ENCODE measurements at regions not wholly inside any gene's neighbourhood (a gene's known extent, or its start where the extent isn't known, plus 50 kb on each side); places are given as distances from the start of the nearest gene placed in this dataset.

GRCh38 chr10:131418681-131419080 lies 107.2 kb upstream of the TCERG1L start:
- Mint-ChIP-seq H3K27ac (no peak overlapping the region), H3K4me3 (no peak overlapping the region)
- no peak for DNase-seq

GRCh38 chr10:131419797-131420196 lies 108.3 kb upstream of the TCERG1L start:
- Mint-ChIP-seq H3K27ac (no peak overlapping the region), H3K27me3 (no peaks in the 10 kb centered on the region), H3K4me1 (ENCODE audit: low read depth) (no peaks in the 10 kb centered on the region), H3K36me3 (ENCODE audit: low read depth) (no peaks in the 10 kb centered on the region), H3K4me3 (no peak overlapping the region), H3K9me3 (no peaks in the 10 kb centered on the region)
- DNase-seq: no peak

More at GRCh38 chr10:131418681-131419080, 107.2 kb upstream of the TCERG1L start:
- Mint-ChIP-seq H3K9me3 (no peaks in the 10 kb centered on the region), H3K27me3 (no peaks in the 10 kb centered on the region), H3K4me1 (ENCODE audit: low read depth) (no peaks in the 10 kb centered on the region), H3K36me3 (ENCODE audit: low read depth) (no peaks in the 10 kb centered on the region)

DNA sequence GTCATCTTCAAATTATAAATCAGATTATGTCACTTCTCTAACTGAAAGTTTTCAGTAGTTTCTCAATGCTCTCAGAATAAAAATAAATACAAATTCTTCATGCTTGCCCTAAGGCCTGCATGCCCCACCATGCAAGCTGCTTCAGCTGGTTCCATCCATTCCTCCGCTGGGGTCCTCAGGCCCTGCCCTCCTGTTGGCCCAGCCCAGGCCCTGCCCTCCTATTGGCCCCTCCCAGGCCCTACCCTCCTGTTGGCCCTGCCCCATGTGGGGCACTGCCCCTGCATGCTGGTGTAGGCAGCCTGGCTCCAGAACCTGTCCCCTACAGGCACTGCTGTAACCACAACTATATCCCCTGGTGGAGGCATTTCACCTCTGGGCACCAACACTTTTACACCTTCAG lies 109.3 kb upstream of the TCERG1L start:
- H3K9me3 Mint-ChIP-seq: no peaks in the 10 kb centered on the region
- H3K27ac Mint-ChIP-seq: no peak overlapping the region
- no peak for DNase-seq
- no peaks in the 10 kb centered on the region for H3K27me3 Mint-ChIP-seq
- H3K4me3 Mint-ChIP-seq: no peak overlapping the region
- no peaks in the 10 kb centered on the region for H3K4me1 Mint-ChIP-seq (ENCODE audit: low read depth)
- no peaks in the 10 kb centered on the region for H3K36me3 Mint-ChIP-seq (ENCODE audit: low read depth)

GRCh38 chr10:131421381-131421780 lies 109.9 kb upstream of the TCERG1L start:
- no peak overlapping the region for H3K27ac Mint-ChIP-seq
- no peaks in the 10 kb centered on the region for H3K36me3 Mint-ChIP-seq (ENCODE audit: low read depth)
- no peak overlapping the region for H3K4me3 Mint-ChIP-seq
- H3K9me3 Mint-ChIP-seq: no peaks in the 10 kb centered on the region
- no peaks in the 10 kb centered on the region for H3K4me1 Mint-ChIP-seq (ENCODE audit: low read depth)
- no peaks in the 10 kb centered on the region for H3K27me3 Mint-ChIP-seq
- DNase-seq: no peak

- Mint-ChIP-seq H3K27me3 (no peaks in the 10 kb centered on the region), H3K36me3 (ENCODE audit: low read depth) (no peaks in the 10 kb centered on the region), H3K4me1 (ENCODE audit: low read depth) (no peaks in the 10 kb centered on the region), H3K9me3 (no peaks in the 10 kb centered on the region), H3K4me3 (no peak overlapping the region), H3K27ac (no peak overlapping the region)
- no peak for DNase-seq
Measured at GRCh38 chr10:131422731-131423130, 111.2 kb upstream of the TCERG1L start.

GRCh38 chr10:131424053-131424452 lies 112.5 kb upstream of the TCERG1L start:
- no peaks in the 10 kb centered on the region for H3K36me3 Mint-ChIP-seq (ENCODE audit: low read depth)
- no peak overlapping the region for H3K4me3 Mint-ChIP-seq
- H3K27me3 Mint-ChIP-seq: peaks cover 2% of the 10 kb centered on the region
- no peaks in the 10 kb centered on the region for H3K9me3 Mint-ChIP-seq
- H3K4me1 Mint-ChIP-seq (ENCODE audit: low read depth): no peaks in the 10 kb centered on the region
- DNase-seq: no peak
- H3K27ac Mint-ChIP-seq: no peak overlapping the region

DNA sequence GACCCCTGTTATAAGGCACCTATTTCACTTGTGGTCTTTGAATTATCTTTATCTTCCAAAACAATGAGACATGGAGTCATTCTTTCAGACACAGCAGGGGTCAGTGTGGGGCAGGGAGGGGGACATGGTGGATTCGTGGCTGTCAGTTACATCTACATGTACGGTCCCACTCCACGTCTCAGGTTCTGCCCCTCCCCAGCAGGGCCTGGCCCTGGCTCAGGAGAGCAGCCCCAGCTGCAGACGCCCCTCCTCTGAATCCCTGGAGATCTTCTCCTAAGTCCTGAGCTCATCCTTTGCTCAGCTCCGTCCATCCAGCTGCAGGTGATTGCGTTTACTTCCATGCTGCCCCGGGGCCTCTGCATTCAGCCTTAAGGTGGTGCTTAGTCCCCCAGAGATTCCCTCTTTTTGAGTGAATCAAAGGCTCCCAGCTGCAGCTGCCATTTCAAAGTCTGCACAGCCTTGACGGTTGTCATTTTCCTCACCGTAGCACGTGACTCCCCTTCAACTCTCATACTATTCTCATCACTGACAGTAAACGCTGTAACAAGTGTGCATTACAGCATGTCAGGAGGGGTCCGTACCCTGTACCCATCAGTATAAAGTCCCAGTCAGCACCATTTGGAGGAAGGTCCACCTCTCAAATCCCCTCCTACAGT lies 113.4 kb upstream of the TCERG1L start:
- Mint-ChIP-seq H3K4me1 (ENCODE audit: low read depth) (no peaks in the 10 kb centered on the region), H3K9me3 (no peaks in the 10 kb centered on the region), H3K4me3 (no peak overlapping the region), H3K27me3 (peaks cover 2% of the 10 kb centered on the region), H3K36me3 (ENCODE audit: low read depth) (no peaks in the 10 kb centered on the region), H3K27ac (no peak overlapping the region)
- DNase-seq: no peak

- H3K27me3 Mint-ChIP-seq: peaks cover 2% of the 10 kb centered on the region
- H3K27ac Mint-ChIP-seq: no peak overlapping the region
- no peaks in the 10 kb centered on the region for H3K36me3 Mint-ChIP-seq (ENCODE audit: low read depth)
Measured at GRCh38 chr10:131425752-131426533, 114.4 kb upstream of the TCERG1L start.

DNA sequence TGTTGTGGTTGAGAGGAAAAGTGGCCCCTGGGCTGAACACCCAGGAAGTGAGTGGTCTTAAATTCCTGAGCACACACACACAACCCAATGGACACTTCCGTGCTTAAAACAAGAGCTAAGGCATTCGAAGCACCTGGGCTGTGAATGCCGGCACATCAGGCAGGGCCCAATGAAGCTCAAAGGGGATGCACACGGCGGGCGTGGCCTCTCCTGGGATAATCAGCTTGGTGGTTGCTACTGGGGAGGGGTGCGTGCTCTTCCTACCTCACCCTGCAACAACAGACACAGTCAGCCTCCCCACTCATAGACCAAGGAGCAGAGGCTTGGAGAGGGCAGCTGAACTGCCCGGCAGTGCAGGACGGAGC lies 115.0 kb upstream of the TCERG1L start:
- H3K36me3 Mint-ChIP-seq (ENCODE audit: low read depth): no peaks in the 10 kb centered on the region
- peaks cover 2% of the 10 kb centered on the region for H3K27me3 Mint-ChIP-seq
- no peak overlapping the region for H3K4me3 Mint-ChIP-seq
- H3K4me1 Mint-ChIP-seq (ENCODE audit: low read depth): no peaks in the 10 kb centered on the region
- H3K9me3 Mint-ChIP-seq: no peaks in the 10 kb centered on the region
- no peak overlapping the region for H3K27ac Mint-ChIP-seq
- no peak for DNase-seq

More at GRCh38 chr10:131425752-131426533, 114.4 kb upstream of the TCERG1L start:
- Mint-ChIP-seq H3K4me3 (no peak overlapping the region), H3K9me3 (no peaks in the 10 kb centered on the region), H3K4me1 (ENCODE audit: low read depth) (no peaks in the 10 kb centered on the region)
- DNase-seq: no peak

GRCh38 chr10:131427281-131427680 lies 115.8 kb upstream of the TCERG1L start:
- Mint-ChIP-seq H3K36me3 (ENCODE audit: low read depth) (no peaks in the 10 kb centered on the region), H3K4me1 (ENCODE audit: low read depth) (no peaks in the 10 kb centered on the region), H3K4me3 (no peak overlapping the region), H3K27me3 (peaks cover 2% of the 10 kb centered on the region), H3K9me3 (no peaks in the 10 kb centered on the region), H3K27ac (no peak overlapping the region)
- no peak for DNase-seq

DNA sequence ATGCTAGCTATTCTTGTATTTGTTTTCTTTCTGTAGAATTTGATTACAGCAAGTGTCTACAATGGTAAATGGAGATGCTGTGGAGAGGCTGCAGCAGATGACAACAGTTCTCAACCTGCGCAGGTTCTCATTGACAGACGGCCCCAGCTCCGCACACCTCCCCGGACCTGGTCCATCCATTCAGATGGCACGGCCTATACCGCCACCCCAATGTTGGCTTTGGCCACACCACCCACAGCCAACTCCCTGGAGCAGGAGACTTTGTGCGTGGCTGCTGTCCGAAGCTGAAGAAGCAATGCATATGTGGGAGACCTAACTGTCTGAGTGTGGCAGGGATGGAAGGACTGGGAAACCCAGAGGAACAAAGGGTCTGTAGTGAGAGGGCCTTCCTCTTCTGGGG lies 116.4 kb upstream of the TCERG1L start:
- peaks cover 2% of the 10 kb centered on the region for H3K27me3 Mint-ChIP-seq
- DNase-seq: no peak
- no peaks in the 10 kb centered on the region for H3K4me1 Mint-ChIP-seq (ENCODE audit: low read depth)
- H3K27ac Mint-ChIP-seq: no peak overlapping the region
- no peaks in the 10 kb centered on the region for H3K9me3 Mint-ChIP-seq
- no peak overlapping the region for H3K4me3 Mint-ChIP-seq
- no peaks in the 10 kb centered on the region for H3K36me3 Mint-ChIP-seq (ENCODE audit: low read depth)

DNA sequence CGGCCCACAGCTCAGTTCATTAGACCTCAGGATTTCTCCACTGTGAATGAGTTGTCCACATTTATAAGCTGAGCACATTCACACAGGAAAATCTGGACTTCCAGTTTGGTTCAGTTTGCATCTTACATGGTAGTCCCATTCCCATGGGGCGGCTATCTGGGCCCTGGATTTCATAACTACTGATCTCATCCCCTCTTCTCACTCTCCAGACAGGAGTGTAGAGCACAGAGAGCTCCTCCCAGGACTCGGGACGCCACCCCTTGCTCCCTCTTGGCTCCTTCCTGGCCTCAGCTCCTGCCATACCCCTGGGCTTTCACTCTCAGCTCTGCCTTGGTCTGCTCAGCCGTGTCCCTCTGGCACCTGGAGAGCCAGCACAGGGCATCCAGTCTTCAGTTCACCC lies 117.6 kb upstream of the TCERG1L start:
- H3K36me3 Mint-ChIP-seq (ENCODE audit: low read depth): no peaks in the 10 kb centered on the region
- H3K4me3 Mint-ChIP-seq: no peak overlapping the region
- peaks cover 2% of the 10 kb centered on the region for H3K27me3 Mint-ChIP-seq
- H3K9me3 Mint-ChIP-seq: no peaks in the 10 kb centered on the region
- no peaks in the 10 kb centered on the region for H3K4me1 Mint-ChIP-seq (ENCODE audit: low read depth)
- H3K27ac Mint-ChIP-seq: no peak overlapping the region
- DNase-seq: no peak

- no peak overlapping the region for H3K4me3 Mint-ChIP-seq
- H3K27ac Mint-ChIP-seq: no peak overlapping the region
- H3K36me3 Mint-ChIP-seq (ENCODE audit: low read depth): no peaks in the 10 kb centered on the region
- peaks cover 2% of the 10 kb centered on the region for H3K27me3 Mint-ChIP-seq
- no peaks in the 10 kb centered on the region for H3K9me3 Mint-ChIP-seq
- no peak for DNase-seq
- H3K4me1 Mint-ChIP-seq (ENCODE audit: low read depth): no peaks in the 10 kb centered on the region
Measured at GRCh38 chr10:131429942-131430341, 118.4 kb upstream of the TCERG1L start.

- Mint-ChIP-seq H3K27me3 (peaks cover 2% of the 10 kb centered on the region), H3K4me3 (no peak overlapping the region), H3K4me1 (ENCODE audit: low read depth) (no peaks in the 10 kb centered on the region), H3K27ac (no peak overlapping the region), H3K9me3 (no peaks in the 10 kb centered on the region), H3K36me3 (ENCODE audit: low read depth) (no peaks in the 10 kb centered on the region)
- no peak for DNase-seq
Measured at GRCh38 chr10:131430716-131431412, 119.3 kb upstream of the TCERG1L start.

DNA sequence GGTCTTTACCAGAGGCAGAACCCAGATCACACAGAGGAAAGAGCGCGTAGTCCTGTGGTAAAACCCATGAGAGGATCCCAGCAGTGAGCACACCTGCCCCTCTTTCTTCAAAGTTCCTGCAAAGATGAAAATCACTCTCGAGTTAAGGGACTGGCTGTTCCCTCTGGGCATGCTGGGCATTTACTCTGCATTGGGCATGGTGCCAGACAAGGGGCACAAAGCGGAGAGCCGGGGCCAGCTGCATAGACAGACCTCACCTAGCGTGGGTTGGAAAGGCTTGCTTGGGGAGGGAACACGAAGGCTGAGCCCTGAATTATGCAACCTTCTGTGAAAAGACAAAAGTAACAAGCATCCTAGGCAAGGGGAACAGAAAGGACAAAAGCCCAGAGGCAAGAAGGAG lies 120.0 kb upstream of the TCERG1L start:
- no peaks in the 10 kb centered on the region for H3K36me3 Mint-ChIP-seq (ENCODE audit: low read depth)
- peaks cover 2% of the 10 kb centered on the region for H3K27me3 Mint-ChIP-seq
- no peaks in the 10 kb centered on the region for H3K9me3 Mint-ChIP-seq
- DNase-seq: no peak
- no peak overlapping the region for H3K4me3 Mint-ChIP-seq
- no peak overlapping the region for H3K27ac Mint-ChIP-seq
- H3K4me1 Mint-ChIP-seq (ENCODE audit: low read depth): no peaks in the 10 kb centered on the region
